Peyer's patch (tissue), 4 donors: ENCODE measurements at regions not wholly inside any gene's neighbourhood (a gene's known extent, or its start where the extent isn't known, plus 50 kb on each side); places are given as distances from the start of the nearest gene placed in this dataset.

ENCODE experiments used
- CTCF ChIP-seq, 6 experiments: fragments of 450-650 bp in 4 of 6; fragments of 200-600 bp in 2 of 6; sonication (generic) in 1 of 6; IDR thresholded peaks; one replicate each; pipeline ENCODE4 v1.5.1; 2017 to 2019; ENCODE audit warnings: antibody characterized with exemption in 6 of 6, mild to moderate bottlenecking in 3 of 6, moderate library complexity in 1 of 6
- POLR2A ChIP-seq, 2 donors: fragments of 450-650 bp; IDR thresholded peaks; one replicate each; pipeline ENCODE4 v1.5.1; 2017; ENCODE audit warnings: antibody characterized with exemption in 2 of 2, mild to moderate bottlenecking in 2 of 2, moderate library complexity in 2 of 2

- TF ChIP-seq CTCF (IDR thresholded peaks at IDR 0.05) (no peak), POLR2A (IDR thresholded peaks at IDR 0.05) (no peak)
These were observed 395.2 kb upstream of the TPM1 start for GRCh38 chr15:62647202-62647842.
